Left lung (tissue), 4 donors: ENCODE measurements at regions not wholly inside any gene's neighbourhood (a gene's known extent, or its start where the extent isn't known, plus 50 kb on each side); places are given as distances from the start of the nearest gene placed in this dataset.
A peak's percentile ranks its signal among the peaks of the same experiment; 100 is the strongest.
"Not testable (repeated sequence)": the region's sequence is repeated elsewhere in the genome, so short reads cannot be mapped to it uniquely, and the experiment has no call there.

Experiments used
- ATAC-seq: fragments of 200-7000 bp; cut with Tn5 transposase; one replicate; pipeline ENCODE4 v1.9.1; 2020; ENCODE audit warnings: moderate library complexity
- DNase-seq, 4 donors: peaks; one replicate each; pipeline ENCODE4 v3.0.0-alpha.2; 2013 to 2020
- H3K27ac ChIP-seq, 2 donors: fragments of 200-600 bp; sonication (generic) in 1 of 2; one replicate each; pipeline versions ENCODE4 v1.5.0 to v1.8.0; 2020 to 2021
- H3K27me3 ChIP-seq, 2 donors: fragments of 200-600 bp; sonication (generic) in 1 of 2; one replicate each; pipeline versions ENCODE4 v1.5.0 to v1.8.0; 2020 to 2021
- H3K36me3 ChIP-seq, 2 donors: fragments of 200-600 bp; sonication (generic) in 1 of 2; one replicate each; pipeline versions ENCODE4 v1.5.0 to v1.8.0; 2020 to 2021
- H3K4me1 ChIP-seq, 2 donors: fragments of 200-600 bp; one replicate each; pipeline ENCODE4 v1.8.0; 2021
- H3K4me3 ChIP-seq, 2 donors: fragments of 200-600 bp; sonication (generic) in 1 of 2; one replicate each; pipeline versions ENCODE4 v1.5.0 to v1.8.0; 2020 to 2021; ENCODE audit warnings: mild to moderate bottlenecking in 1 of 2
- H3K9me3 ChIP-seq, 2 donors: fragments of 200-600 bp; sonication (generic) in 1 of 2; one replicate each; pipeline versions ENCODE4 v1.5.0 to v1.8.0; 2020 to 2021
- CTCF ChIP-seq, 2 donors: fragments of 200-600 bp; sonication (generic) in 1 of 2; IDR thresholded peaks; one replicate each; pipeline versions ENCODE4 v1.5.0 to v1.8.0; 2021; ENCODE audit warnings: antibody characterized with exemption in 2 of 2
- intact Hi-C, 2 donors: fragments of 100-400 bp; cut with DNase I; formaldehyde crosslinking; loops; one replicate each; pipeline versions ENCODE4 v1.11.2 to v1.14.2; 2022
- donor health status: DM: no; HTN: yes; CAD: no.
- donor health status: DM: no; HTN: no; CAD: no.

- intact Hi-C loops, result no loop called here
- ATAC-seq, result no peak
- Histone ChIP-seq H3K36me3 (no peaks in the 10 kb centered on the region), H3K9me3 (no peaks in the 10 kb centered on the region), H3K27ac (no peak overlapping the region), H3K4me3 (no peak overlapping the region), H3K27me3 (no peaks in the 10 kb centered on the region), H3K4me1 (no peaks in the 10 kb centered on the region)
- no peak for DNase-seq
- no peak for TF ChIP-seq CTCF (IDR thresholded peaks at IDR 0.05)
Measured at GRCh38 chr1:222382171-222382570, 165.7 kb downstream of the HHIPL2 start.

- no peaks in the 10 kb centered on the region for H3K36me3 ChIP-seq
- no peak for TF ChIP-seq CTCF (IDR thresholded peaks at IDR 0.05)
- H3K27me3 ChIP-seq, result no peaks in the 10 kb centered on the region
- ATAC-seq (no peak), DNase-seq (no peak)
- H3K9me3 ChIP-seq, result no peaks in the 10 kb centered on the region
- no peak overlapping the region for H3K27ac ChIP-seq
- intact Hi-C loops, result no loop called here
- H3K4me3 ChIP-seq, result no peak overlapping the region
- no peaks in the 10 kb centered on the region for H3K4me1 ChIP-seq
Measured at GRCh38 chr1:222377428-222378088, 170.3 kb downstream of the HHIPL2 start.

- H3K36me3 ChIP-seq, H3K27me3 ChIP-seq, H3K9me3 ChIP-seq, intact Hi-C loops, H3K4me1 ChIP-seq, DNase-seq, ATAC-seq, H3K27ac ChIP-seq, H3K4me3 ChIP-seq: not testable (repeated sequence)
Measured at GRCh38 chr1:222376791-222377190, 171.1 kb downstream of the HHIPL2 start.

- intact Hi-C loops, result no loop called here
- no peak overlapping the region for H3K27ac ChIP-seq
- H3K36me3 ChIP-seq, result no peaks in the 10 kb centered on the region
- no peak for TF ChIP-seq CTCF (IDR thresholded peaks at IDR 0.05)
- no peak for DNase-seq
- H3K4me3 ChIP-seq, result no peak overlapping the region
- no peaks in the 10 kb centered on the region for H3K27me3 ChIP-seq
- H3K9me3 ChIP-seq, result no peaks in the 10 kb centered on the region
- no peaks in the 10 kb centered on the region for H3K4me1 ChIP-seq
- no peak for ATAC-seq
Measured at GRCh38 chr1:222375701-222376100, 172.2 kb downstream of the HHIPL2 start.

- H3K4me1 ChIP-seq, result no peaks in the 10 kb centered on the region
- intact Hi-C loops, result no loop called here
- H3K9me3 ChIP-seq, result no peaks in the 10 kb centered on the region
- H3K36me3 ChIP-seq, result no peaks in the 10 kb centered on the region
- ATAC-seq (no peak), DNase-seq (peak in 1 of 4 donors; percentile 3)
- H3K27me3 ChIP-seq, result no peaks in the 10 kb centered on the region
- no peak for TF ChIP-seq CTCF (IDR thresholded peaks at IDR 0.05)
- no peak overlapping the region for H3K4me3 ChIP-seq
- H3K27ac ChIP-seq, result no peak overlapping the region
Measured at GRCh38 chr1:222373831-222374602, 173.9 kb downstream of the HHIPL2 start.
